ENCODE measurements at regions not wholly inside any gene's neighbourhood (a gene's known extent, or its start where the extent isn't known, plus 50 kb on each side); places are given as distances from the start of the nearest gene placed in this dataset.

- TF ChIP-seq SP1 (CRISPR knock-in tag; conservative IDR thresholded peaks at IDR 0.05) (no peak), CTCF (IDR thresholded peaks at IDR 0.05) (no peak), PREB (CRISPR knock-in tag; IDR thresholded peaks at IDR 0.05; ENCODE audit: borderline replicate concordance) (no peak), ELF4 (CRISPR knock-in tag; IDR thresholded peaks at IDR 0.05; ENCODE audit: low read depth) (no peak), HMGA2 (CRISPR knock-in tag; IDR thresholded peaks at IDR 0.05) (no peak), FOXP1 (CRISPR knock-in tag; IDR thresholded peaks at IDR 0.05; ENCODE audit: borderline replicate concordance) (no peak), E2F1 (CRISPR knock-in tag; IDR thresholded peaks at IDR 0.05) (no peak), NR1H2 (CRISPR knock-in tag; IDR thresholded peaks at IDR 0.05) (no peak), RELA (CRISPR knock-in tag; IDR thresholded peaks at IDR 0.05; ENCODE audit: borderline replicate concordance) (no peak), ATF2 (CRISPR knock-in tag; IDR thresholded peaks at IDR 0.05; ENCODE audit: borderline replicate concordance, low read depth) (no peak), NFYB (CRISPR knock-in tag; conservative IDR thresholded peaks at IDR 0.05; ENCODE audit: low read depth) (no peak)
These were observed 736.8 kb downstream of the SOCS6 start for GRCh38 chr18:71025505-71026225.
